Endodermal cell (in vitro differentiated cells): ENCODE measurements at regions not wholly inside any gene's neighbourhood (a gene's known extent, or its start where the extent isn't known, plus 50 kb on each side); places are given as distances from the start of the nearest gene placed in this dataset.

Experiments
- DNase-seq: peaks from one replicate; pipeline ENCODE4 v3.0.0-alpha.2; 2017
- H3K27ac ChIP-seq: 2 replicates; pipeline ENCODE4 v1.5.1; 2013; ENCODE audit warnings: mild to moderate bottlenecking, low read depth, low read length, moderate library complexity
- H3K27me3 ChIP-seq: 2 replicates; pipeline ENCODE4 v1.6.1; 2013; ENCODE audit warnings: mild to moderate bottlenecking, low read length, moderate library complexity; ENCODE audit not compliant: insufficient read depth, control insufficient read depth, poor library complexity, severe bottlenecking
- H3K36me3 ChIP-seq: 2 replicates; pipeline ENCODE4 v1.7.0; 2013; ENCODE audit warnings: mild to moderate bottlenecking, low read length, moderate library complexity; ENCODE audit not compliant: control insufficient read depth, insufficient read depth
- H3K4me1 ChIP-seq: one replicate; pipeline ENCODE4 v1.7.0; 2013; ENCODE audit warnings: low read length; ENCODE audit not compliant: control insufficient read depth, insufficient read depth
- H3K4me3 ChIP-seq: 2 replicates; pipeline ENCODE4 v1.5.1; 2013; ENCODE audit warnings: mild to moderate bottlenecking, low read length, moderate library complexity
- H3K9ac ChIP-seq: 2 replicates; pipeline ENCODE4 v1.6.1; 2013; ENCODE audit warnings: mild to moderate bottlenecking, low read length, moderate library complexity; ENCODE audit not compliant: poor library complexity, severe bottlenecking; ENCODE audit errors: extremely low read depth
- H3K9me3 ChIP-seq: 2 replicates; pipeline ENCODE4 v1.6.1; 2013; ENCODE audit warnings: mild to moderate bottlenecking, low read length, moderate library complexity; ENCODE audit not compliant: control insufficient read depth
- H3K27ac Mint-ChIP-seq: 2 replicates; pipeline ENCODE4 v1.8.0; 2020; ENCODE audit warnings: mixed read lengths
- H3K27me3 Mint-ChIP-seq: 2 replicates; pipeline ENCODE4 v1.8.0; 2021; ENCODE audit warnings: mild to moderate bottlenecking, mixed read lengths; ENCODE audit not compliant: insufficient read depth
- H3K36me3 Mint-ChIP-seq: 2 replicates; pipeline ENCODE4 v1.8.0; 2020; ENCODE audit warnings: low read depth, mixed read lengths
- H3K4me1 Mint-ChIP-seq: 2 replicates; pipeline ENCODE4 v1.8.0; 2020; ENCODE audit warnings: mixed read lengths
- H3K4me3 Mint-ChIP-seq: 2 replicates; pipeline ENCODE4 v1.8.0; 2020; ENCODE audit warnings: mild to moderate bottlenecking, moderate library complexity, mixed read lengths
- H3K9me3 Mint-ChIP-seq: 2 replicates; pipeline ENCODE4 v1.8.0; 2020; ENCODE audit warnings: mild to moderate bottlenecking, mixed read lengths
- WGBS, 2 experiments: methylation state at CpG; one replicate each; pipeline versions ENCODE4 v1.1.5 to v1.1.7; 2013; ENCODE audit warnings: missing lambda C conversion rate in 2 of 2, mixed read lengths in 1 of 2; ENCODE audit not compliant: insufficient coverage in 1 of 2, insufficient read length in 1 of 2; 5-methylcytosine and 5-hydroxymethylcytosine counted together
- TF ChIP-seq, protein P1 (sequence below): fragments of 200-600 bp; sonication (generic); conservative IDR thresholded peaks from 2 replicates; pipeline ENCODE4 v1.5.0; 2021; ENCODE audit warnings: antibody characterized with exemption, mild to moderate bottlenecking

DNA sequence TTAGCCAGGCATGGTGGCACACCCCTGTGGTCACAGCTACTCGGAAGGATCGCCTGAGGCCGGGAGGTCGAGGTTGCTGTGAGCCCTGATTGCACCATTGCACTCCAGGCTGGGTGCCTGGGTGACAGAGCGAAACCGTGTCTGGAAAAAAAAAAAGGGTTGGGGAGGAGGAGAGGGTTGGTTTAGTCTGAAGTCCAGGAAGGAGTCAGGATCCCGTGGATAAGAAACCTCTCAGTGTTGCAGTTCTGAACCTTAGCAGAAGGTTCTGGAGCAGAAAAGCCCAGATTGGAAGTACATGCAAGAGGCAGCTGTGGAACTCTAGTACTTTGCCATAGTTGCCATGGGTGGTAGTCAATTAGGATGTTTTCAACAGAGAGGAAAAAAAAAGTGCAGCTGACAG lies 125.2 kb upstream of the CPEB4 start:
- Histone ChIP-seq H3K9me3 (no peaks in the 10 kb centered on the region), H3K27ac (no peak overlapping the region), H3K27me3 (no peaks in the 10 kb centered on the region), H3K4me3 (no peak overlapping the region), H3K9ac (no peak overlapping the region), H3K4me1 (peaks cover 3% of the 10 kb centered on the region), H3K36me3 (no peaks in the 10 kb centered on the region)
- Mint-ChIP-seq H3K36me3 (no peaks in the 10 kb centered on the region), H3K4me3 (no peak overlapping the region), H3K27me3 (no peaks in the 10 kb centered on the region), H3K9me3 (no peaks in the 10 kb centered on the region), H3K4me1 (peaks cover 22% of the 10 kb centered on the region), H3K27ac (no peak overlapping the region)
- TF ChIP-seq, protein P1, sequence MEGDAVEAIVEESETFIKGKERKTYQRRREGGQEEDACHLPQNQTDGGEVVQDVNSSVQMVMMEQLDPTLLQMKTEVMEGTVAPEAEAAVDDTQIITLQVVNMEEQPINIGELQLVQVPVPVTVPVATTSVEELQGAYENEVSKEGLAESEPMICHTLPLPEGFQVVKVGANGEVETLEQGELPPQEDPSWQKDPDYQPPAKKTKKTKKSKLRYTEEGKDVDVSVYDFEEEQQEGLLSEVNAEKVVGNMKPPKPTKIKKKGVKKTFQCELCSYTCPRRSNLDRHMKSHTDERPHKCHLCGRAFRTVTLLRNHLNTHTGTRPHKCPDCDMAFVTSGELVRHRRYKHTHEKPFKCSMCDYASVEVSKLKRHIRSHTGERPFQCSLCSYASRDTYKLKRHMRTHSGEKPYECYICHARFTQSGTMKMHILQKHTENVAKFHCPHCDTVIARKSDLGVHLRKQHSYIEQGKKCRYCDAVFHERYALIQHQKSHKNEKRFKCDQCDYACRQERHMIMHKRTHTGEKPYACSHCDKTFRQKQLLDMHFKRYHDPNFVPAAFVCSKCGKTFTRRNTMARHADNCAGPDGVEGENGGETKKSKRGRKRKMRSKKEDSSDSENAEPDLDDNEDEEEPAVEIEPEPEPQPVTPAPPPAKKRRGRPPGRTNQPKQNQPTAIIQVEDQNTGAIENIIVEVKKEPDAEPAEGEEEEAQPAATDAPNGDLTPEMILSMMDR = no peak
- 93 to 94% methylated on average over 3 to 7 of the region's 7 CpGs for WGBS, 2 experiments
- no peak for DNase-seq

DNA sequence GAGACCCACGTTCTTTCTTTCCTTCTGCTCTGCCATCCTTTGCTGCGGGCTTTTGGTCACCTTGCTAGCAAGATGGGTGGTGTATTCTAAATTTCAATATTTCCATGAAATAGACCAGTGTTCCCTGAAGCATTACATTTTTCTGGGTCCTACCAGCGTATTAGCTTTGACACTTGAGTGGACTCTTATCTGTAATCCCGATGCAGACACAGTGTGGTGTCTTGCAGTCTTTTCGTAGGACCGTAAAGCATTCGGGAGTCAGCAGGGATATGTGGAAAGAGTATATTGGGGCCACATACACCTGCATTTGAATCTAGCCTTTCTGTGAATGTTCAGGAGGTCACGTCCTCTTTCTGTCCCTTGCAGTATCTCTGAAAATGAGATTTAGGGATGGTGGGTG lies 124.7 kb upstream of the CPEB4 start:
- H3K27ac Mint-ChIP-seq = no peak overlapping the region
- no peak overlapping the region for H3K27ac ChIP-seq
- TF ChIP-seq, protein P1 = no peak

DNA sequence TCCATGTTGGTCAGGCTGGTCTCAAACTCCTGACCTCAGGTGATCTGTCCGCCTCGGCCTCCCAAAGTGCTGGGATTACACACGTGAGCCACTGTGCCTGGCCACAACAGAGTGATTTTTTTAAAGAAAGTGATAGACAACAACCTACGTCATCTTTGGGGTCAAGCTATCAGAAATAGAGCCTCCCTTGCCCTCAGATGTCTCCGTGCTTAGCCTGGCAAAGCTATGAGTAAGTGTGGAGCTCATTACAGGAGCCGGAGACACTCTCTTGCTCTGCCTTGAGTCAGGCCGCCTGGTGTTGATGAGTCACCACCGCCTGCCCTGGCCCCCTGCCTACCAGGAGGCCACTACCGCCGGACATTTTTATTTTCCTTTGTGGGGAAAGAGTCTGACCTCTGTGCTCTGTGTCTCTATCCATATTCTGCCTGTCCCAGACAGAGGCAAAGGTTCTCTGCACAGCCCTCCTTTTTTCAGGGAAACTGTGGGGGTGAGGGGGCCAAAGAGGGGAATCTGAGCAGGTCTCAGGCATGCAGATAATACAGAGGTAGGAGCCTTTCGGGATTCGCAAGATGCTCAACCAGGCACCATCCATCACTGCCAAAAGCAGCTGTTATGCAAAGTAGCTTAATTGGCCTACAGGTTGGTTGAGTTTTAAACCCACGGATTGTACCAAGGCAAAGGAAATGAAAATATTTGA lies 123.7 kb upstream of the CPEB4 start:
- TF ChIP-seq, protein P1 = peak; percentile 34
- peak overlapping the region; percentile 76 for H3K27ac ChIP-seq
- no peak overlapping the region for H3K9ac ChIP-seq
- WGBS, 2 experiments = 60 to 66% methylated on average over 7 to 13 of the region's 13 CpGs
- H3K9me3 Mint-ChIP-seq = no peaks in the 10 kb centered on the region
- H3K27ac Mint-ChIP-seq = peak overlapping the region; percentile 69
- peak; percentile 85 for DNase-seq
- H3K36me3 Mint-ChIP-seq = no peaks in the 10 kb centered on the region
- no peak overlapping the region for H3K4me3 ChIP-seq
- peaks cover 22% of the 10 kb centered on the region for H3K4me1 Mint-ChIP-seq
- H3K4me3 Mint-ChIP-seq = no peak overlapping the region
- H3K27me3 Mint-ChIP-seq = peaks cover 2% of the 10 kb centered on the region
- H3K27me3 ChIP-seq = peaks cover 7% of the 10 kb centered on the region
- no peaks in the 10 kb centered on the region for H3K9me3 ChIP-seq
- peaks cover 3% of the 10 kb centered on the region for H3K4me1 ChIP-seq
- H3K36me3 ChIP-seq = no peaks in the 10 kb centered on the region

More for the DNA sequence above, 124.7 kb upstream of the CPEB4 start:
- Mint-ChIP-seq H3K27me3 (peaks cover 2% of the 10 kb centered on the region), H3K36me3 (no peaks in the 10 kb centered on the region), H3K4me3 (no peak overlapping the region), H3K9me3 (no peaks in the 10 kb centered on the region), H3K4me1 (peaks cover 22% of the 10 kb centered on the region)
- no peak for DNase-seq
- Histone ChIP-seq H3K36me3 (no peaks in the 10 kb centered on the region), H3K4me3 (no peak overlapping the region), H3K27me3 (no peaks in the 10 kb centered on the region), H3K9ac (no peak overlapping the region), H3K4me1 (peaks cover 3% of the 10 kb centered on the region), H3K9me3 (no peaks in the 10 kb centered on the region)
- 87 to 88% methylated on average over 8 of the region's 8 CpGs for WGBS, 2 experiments
